Activated gamma-delta T cell treated with anti-CD3 and anti-CD28 coated beads, Interleukin-2, amount 50 U/mL, for 16 hours (primary cell): ENCODE measurements at regions not wholly inside any gene's neighbourhood (a gene's known extent, or its start where the extent isn't known, plus 50 kb on each side); places are given as distances from the start of the nearest gene placed in this dataset.
"Not testable (repeated sequence)": the region's sequence is repeated elsewhere in the genome, so short reads cannot be mapped to it uniquely, and the experiment has no call there.

Experiments
- DNase-seq: peaks from one replicate; pipeline ENCODE4 v3.0.0-alpha.2; 2020; ENCODE audit warnings: low read depth

DNA sequence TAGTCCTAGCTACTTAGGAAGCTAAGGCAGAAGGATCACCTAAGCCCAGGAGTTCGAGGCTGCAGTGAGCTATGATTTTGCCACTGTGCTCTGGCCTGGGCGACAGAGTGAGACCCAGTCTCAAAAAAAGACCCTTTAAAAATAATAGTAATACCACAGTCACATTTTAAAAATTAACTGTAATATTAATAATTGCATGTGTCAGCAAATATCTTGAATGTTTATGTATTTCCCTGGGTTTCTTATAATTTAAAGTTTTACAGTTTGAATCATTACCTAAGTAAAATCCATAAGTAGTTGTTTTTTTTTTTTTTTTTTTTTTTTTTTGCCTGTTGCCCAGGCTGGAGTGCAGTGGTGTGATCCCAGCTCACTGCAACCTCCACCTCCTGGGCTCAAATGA lies 69.2 kb downstream of the LYZL2 start:
- DNase-seq, result no peak

DNA sequence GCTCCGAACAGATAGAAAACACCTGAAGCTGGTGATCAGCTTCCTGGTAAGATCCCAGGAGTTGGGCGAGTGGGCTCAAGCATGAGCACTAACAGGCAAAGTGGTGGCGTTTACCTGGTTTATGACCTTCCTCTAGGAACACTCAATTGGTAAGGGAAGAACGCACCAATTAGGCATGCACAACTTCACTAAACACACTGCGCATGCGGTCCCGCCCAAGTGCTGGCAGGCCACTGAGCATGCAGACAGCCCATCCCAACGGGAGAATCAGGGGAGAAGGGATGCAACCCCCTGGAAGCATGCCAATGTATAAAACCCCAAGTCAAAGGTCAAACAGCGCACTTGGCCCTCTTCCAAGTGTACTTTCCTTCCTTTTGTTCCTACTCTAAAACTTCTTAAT lies 70.4 kb downstream of the LYZL2 start:
- no peak for DNase-seq

DNA sequence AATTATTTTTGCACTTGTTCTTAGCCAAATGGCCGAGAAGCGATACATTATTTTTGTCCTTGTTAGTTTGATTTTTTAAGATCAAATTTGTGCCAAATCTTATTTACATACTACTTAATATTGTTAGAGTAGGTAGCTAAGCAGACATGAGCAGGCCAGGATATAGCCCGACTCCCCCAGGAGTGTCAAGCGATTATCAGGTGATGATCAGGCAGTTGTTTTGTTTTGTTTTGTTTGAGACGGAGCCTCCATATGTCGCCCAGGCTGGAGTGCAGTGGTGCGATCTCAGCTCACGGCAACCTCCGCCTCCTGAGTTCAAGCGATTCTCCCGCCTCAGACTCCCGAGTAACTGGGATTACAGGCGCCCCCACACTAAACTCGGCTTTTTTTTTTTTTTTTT lies 71.1 kb downstream of the LYZL2 start:
- no peak for DNase-seq

DNA sequence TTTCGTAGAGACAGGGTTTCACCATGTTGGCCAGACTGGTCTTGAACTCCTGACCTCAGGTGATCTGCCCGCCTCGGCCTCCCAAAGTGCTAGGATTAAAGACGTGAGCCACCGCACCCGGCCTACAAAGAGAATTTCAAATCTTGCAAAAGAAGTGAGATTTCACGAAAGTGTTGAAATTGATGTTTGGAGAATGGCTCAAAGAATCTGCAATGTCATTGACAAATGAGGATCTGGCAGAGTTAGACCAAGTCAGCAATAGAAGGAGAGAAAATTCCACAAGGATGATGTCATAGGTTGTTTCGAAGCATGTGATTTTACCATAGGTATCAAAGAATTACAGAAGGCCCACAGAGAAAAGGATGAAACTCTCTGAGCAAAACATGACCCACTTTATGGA lies 71.7 kb downstream of the LYZL2 start:
- DNase-seq, result no peak

DNA sequence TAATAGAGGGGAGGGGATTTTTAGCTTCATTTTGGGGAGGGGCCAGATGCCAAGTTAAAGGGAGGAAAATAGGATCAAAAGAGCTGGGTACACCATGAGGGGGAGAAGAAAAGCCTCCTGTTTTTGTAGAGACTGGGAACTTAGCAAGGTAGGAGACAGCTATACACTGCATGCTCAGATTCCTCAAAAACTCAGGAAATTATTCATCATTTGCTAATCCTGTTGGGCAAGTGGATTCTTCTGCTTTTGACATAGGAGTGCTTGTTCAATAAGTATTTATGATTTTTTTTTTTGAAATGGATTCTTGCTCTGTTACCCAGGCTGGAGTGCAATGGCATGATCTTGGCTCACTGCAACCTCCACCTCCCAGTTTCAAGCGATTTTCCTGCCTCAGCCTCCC lies 73.4 kb downstream of the LYZL2 start:
- DNase-seq, result no peak

DNA sequence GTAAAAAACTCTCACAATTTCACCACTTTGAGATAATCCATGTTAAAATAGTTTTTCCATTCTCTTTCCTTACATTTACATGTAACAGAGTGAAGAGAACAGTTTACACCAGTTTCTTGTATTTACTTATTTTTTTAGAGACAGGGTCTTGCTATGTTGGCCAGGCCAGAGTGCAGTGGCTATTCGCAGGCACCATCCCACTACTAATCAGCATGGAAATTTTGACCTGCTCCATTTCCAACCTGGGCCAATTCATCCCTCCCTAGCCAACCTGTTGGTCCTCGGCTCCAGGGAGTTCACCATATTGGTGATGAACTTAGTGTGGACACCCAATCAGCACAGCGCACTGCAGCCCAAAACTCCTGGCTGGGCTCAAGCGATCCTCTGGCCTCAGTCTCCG lies 74.1 kb downstream of the LYZL2 start:
- no peak for DNase-seq

DNA sequence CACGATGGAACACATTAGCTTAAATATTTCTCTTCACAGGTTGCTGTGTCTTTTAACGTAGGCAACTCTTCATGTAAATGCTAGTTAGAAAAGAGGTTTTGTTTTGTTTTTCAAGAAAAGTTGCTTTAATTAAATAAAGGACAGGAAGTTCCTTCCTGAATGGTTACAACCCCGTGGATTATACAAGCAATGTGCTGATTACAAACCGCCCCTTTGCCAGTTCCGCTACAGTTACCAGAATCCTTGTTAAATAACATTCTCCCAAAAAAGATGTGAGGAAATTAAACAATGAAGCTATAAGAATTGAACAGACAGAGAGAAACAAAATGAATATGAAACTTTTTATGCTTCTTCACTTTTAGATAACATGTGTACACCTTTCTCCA lies 75.1 kb downstream of the LYZL2 start:
- no peak for DNase-seq

DNA sequence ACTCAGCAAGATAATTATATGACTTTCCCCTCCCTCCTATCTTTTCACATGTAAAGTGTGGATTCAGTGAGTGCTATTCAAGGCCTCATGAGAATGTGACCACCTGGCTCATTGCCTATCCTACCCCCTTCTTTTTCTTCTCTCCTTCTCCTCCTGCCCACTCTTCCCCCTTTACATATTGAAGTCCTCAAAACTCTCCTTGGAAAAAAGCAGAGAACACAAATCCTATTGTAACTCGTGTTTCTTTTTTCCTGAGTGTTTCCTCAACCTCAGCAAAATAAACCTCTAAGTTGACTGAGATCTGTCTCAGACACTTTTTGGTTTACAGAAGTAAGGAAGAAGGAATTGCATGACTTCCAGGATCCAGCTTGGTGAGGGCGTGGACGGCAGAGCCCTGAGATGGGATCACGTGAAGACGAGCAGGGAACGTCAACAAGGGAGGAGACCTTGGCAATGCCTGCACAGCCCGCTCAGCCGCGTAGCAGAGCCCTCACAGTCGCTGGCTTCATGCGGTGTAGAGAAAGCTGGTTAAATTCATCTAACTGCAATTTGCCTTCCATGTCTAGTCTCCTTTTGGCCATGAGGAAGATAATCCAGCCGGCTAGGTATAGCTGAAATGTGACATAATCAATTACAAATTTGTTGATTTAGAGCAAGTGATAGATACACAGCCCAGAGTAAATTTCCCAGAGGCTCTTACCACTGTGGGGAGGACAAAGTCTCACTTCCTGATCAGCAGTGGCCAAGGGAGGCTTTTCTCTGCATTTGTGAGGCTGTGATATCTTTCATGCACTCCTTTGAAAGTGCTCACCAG lies 75.7 kb downstream of the LYZL2 start:
- no peak for DNase-seq

DNA sequence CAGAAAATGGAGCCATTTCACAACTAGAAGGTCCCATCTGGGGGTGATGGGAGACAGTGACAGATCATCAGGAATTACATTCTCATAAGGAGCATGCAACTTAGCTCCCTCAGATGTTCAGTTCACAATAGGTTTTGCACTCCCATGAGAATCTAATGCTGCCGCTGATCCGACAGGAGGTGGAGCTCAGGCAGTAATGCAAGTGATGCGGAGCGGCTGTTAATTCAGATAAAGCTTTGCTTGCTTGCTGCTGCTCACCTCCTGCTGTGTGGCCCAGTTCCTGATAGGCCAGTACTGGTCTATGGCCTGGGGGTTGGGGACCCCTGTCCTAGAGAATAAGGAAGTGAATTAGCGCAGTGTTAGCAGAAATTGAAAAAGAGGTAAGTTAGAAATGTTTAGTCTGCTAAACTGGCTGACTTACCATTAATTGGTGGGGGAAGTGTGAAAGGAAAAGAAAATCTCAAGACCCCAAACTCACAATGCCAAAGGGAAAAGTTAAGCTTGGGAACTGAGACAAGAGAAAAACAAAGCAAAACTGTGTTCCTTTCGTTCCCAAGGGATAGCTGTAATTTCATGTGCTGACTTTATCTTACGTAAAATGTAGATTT lies 76.4 kb downstream of the LYZL2 start:
- no peak for DNase-seq

DNA sequence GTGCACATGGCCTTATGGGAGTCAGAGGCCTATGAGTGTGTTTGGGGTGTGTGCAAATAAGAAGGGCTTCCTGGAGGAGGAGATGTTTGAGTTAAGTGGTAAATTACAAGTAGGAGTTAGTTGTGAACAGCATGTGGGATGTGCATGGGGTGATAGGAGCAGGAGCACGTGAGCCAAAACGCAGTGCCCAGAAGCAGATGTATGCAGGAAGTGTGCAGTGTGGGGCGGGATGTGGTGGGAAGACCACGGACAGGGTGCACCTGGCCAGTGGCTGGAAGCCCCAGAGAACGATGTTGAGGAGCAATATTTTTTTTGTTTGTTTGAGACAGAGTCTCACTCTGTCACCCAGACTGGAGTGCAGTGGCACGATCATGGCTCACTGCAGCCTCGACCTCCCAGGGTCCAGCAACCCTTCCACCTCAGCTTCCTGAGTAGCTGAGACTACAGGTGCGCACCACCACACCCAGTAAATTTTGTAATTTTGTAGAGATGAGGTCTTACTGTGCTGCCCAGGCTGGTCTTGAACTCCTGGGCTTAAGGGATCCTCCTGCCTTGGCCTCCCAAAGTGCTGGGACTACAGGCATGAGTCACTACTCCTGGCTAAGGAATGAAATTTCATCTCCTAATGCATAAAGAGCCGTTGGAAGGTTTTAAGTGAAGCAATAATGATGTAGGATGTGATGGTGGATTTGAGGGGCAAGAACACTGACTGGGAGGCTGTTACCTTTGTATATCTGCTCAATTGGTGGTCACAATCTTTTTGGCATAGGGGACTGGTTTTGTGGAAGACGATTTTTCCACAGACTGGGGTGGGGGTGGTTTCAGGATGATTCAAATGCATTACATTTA lies 78.4 kb downstream of the LYZL2 start:
- DNase-seq, result no peak

DNA sequence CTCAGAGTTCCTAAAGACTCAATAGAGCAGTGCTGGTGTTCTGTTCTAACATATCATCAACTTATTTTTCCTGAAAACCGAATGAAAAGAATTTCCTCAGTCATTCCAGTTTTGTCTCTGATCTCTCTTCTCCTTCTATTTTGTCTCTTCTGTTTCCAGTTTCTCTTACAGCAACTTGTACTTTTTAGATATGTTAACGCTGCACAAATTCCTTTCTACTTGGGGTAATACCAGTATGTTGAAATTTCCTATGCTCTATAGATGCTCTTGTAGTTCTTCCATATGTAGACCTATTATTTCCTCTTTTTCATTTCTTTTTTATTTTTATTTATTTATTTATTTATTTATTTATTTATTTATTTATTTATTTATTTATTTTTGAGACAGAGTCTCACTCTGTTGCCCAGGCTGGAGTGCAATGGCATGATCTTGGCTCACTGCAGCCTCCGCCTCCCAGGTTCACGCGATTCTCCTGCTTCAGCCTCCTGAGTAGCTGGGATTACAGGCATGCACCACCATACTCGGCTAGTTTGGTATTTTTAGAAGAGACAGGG lies 80.3 kb downstream of the LYZL2 start:
- DNase-seq, result not testable (repeated sequence)

DNA sequence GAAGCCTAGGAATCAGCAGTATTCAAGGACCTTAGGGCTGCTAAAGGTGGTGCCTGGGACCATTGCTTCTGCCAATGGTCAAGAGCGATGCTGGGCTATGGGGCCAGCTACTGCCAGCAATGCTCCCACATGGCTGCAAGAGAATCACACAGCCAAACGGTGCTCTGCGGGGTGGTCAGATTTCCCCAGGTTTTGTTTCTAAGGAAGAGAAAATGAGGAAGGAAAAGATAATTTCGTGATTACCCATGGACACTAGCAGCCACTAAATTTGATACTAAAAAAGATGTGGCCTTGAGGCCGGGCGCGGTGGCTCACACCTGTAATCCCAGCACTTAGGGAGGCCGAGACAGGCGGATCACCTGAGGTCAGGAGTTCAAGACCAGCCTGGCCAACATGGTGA lies 83.0 kb downstream of the LYZL2 start:
- no peak for DNase-seq

DNA sequence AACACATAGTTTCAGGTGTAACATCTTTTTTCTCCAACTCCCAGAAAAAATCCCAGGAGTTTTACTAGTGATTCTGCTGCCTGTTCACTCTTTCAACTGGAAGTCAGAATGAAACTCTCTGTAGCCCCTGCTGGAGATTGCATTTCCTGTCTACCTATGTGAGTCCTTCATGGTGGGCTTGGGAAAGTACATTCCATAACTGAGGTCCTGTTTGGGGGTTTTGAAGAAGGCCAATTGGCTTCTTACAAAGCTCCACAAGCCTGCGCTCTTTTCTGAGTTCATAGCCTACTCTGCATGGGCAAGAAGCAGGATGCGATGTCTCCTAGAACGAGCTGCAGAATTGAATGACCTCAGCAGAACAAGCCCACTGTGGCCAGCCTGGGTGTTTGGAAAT lies 86.7 kb downstream of the LYZL2 start:
- no peak for DNase-seq

DNA sequence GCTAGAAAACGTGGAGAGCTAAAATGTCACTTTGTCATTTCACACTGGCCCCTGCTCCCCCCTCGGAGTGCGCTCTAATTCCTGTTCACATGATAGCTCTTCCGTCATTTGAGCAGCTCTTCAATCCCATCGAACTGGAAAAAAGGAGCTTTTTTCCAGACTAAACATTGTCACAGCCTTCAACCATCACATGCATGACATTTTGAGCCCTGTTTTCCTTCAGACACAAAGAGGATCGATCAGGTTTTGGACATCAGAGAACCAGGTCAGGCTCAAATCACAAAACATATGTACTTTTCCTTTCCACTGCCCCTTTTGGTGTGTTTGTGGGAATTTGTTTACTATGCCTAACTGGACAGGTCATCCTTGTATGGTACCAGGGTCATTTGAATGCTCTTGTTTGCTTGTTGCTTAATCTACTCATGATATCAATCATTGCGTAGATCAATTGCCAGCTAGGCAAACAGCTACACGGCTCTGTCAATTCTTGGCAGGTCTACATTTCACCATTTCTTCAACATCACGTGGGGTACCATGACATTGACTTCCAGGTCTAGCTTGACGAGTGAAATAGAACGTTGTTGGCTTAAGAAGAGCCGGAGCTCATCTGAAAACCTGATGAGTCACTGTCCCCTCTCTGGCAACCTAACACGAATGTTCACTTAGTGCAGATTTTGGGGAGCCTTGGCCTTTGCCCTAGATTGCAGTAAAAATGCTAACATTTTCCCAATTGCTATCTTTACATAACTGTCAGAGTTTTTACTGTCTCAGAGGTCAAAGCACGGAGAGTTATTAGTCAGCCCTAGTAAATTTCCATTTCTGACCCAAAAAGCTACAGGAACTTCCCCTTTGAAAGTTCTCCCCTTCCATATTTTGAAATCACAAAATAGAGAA lies 87.3 kb downstream of the LYZL2 start:
- no peak for DNase-seq

DNA sequence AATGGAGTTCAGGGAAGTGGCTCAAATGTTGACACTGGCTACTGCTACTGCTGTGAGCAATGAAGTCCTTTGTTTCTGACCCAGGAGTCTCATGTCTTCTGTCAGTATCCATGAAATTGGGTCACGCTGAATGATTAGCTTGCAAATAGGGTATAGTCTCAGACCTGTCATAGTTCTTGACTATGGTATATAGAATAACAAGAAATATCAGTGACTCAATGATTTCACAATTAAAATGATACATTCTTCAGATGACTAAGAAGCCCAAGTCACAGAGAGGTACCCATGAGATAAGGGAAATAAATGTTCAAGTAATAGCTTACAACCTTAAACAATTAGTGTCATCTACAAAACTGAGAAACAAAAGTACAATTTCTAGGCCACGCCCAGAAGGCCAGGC lies 89.3 kb downstream of the LYZL2 start:
- DNase-seq, result no peak

DNA sequence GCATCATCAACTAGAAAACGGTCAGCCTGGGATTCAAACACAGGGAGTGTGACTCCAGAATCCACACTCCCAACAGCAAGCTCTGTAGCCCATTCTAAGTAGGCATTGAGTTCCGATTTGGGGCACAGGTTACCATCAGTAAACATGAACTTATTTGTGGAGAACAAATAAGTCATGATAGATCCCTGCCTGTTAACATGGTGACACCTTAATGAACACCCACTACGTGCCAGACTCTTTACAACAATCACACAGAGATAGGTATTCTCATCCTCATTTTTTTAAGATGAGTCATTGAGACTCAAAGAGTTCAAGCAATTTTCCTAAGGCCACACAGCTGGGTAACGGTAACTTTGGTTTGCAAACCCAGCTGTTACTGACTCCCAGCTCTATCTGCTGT lies 91.5 kb downstream of the LYZL2 start:
- no peak for DNase-seq

DNA sequence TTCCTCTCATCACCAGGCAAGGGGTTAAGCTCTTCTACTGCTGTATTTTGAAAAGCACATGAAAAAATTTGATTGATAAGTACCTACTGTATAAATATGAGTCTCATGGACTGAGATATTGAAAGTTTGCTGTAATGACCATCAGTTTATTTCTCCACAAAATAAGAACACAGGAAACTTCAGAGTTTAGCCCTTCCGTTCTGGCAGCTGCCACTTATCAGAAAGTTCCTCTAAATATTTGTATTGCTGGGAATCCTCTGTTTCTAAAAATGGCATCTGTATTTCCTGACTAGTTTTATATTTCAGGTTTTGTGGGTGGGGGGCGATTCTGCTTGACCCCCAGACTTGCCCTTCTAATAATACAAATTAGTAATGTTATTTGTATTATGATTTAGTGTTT lies 92.0 kb downstream of the LYZL2 start:
- no peak for DNase-seq

DNA sequence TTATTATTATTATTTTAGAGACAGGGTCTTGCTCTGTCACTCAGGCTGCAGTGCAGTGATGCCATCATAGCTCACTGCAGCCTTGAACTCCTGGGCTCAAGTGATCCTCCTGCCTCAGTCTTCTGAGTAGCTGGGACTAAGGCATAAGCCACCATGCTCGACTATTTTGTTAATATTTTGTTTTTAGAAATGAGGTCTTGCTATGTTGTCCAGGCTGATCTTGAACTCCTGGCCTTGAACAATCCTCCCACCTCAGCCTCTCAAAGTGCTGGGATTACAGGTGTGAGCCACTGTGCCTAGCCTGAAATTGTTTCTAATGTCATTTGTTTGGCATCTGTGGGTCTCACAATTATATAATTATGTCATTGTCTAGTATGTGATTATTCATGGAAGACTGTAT lies 92.4 kb downstream of the LYZL2 start:
- not testable (repeated sequence) for DNase-seq

DNA sequence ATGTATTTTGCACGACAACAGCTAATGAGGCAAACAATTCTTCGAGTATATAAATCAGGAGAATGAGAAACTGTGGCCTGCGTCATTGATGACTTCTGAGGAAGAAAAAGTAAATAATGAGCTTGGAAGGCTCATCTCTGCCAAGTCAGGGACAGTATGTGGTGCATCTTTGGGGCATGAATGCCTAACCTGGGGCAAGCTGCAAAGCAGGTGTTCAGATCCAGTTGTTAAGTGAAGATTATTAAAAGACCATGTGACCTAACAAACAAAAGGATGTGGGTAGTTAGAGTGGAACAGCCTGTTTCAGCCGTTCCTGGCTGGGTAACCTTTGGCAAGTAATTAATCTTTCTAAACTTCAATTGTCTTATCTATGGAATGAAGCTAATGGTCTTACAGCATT lies 93.0 kb downstream of the LYZL2 start:
- DNase-seq, result no peak

DNA sequence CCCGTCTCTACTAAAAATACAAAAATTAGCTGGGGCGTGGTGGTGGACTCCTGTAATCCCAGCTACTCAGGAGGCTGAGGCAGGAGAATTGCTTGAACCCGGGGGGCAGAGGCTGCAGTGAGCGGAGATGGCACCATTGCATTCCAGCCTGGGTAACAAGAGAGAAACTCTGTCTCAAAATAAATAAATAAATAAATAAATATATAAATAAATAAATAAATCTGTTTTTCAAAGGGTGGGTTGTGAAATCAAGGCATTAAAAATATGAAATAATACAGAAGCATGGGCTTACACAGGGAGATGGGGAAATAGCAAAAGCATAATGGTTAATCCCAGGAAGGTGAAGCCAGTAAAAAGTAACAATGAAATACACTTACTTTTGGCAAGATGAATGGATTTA lies 93.9 kb downstream of the LYZL2 start:
- no peak for DNase-seq

DNA sequence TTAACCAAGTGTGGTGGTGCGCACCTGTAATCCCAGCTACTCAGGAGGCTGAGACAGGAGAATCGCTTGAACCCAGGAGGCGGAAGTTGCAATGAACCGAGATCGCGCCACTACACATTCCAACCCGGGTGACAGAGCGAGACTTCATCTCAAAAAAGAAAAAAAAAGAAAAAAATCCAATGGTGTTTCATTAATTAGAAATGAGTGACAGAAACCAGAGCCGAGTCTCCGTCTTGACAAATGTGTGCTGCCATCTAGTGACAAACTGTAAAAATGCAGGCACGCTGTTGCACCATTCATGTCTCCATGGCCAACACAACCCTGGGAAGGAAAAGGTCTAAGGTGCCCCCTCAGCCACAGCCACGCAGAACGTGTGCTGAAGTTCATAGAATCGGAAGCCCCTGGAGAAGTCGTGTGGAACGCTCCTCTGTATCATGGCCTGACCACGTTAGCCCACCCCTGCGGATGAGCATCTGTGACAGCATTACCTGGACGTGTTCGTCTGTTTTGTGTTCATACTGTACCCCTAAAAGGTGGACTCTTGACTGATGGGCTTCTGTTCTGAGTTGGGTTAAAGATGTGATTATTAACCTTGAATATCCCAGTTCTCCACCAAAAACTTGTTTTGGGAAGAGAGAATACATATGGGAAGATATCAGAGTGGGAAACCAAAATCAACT lies 94.9 kb downstream of the LYZL2 start:
- DNase-seq, result peak; percentile 58
